ENCODE measurements at regions not wholly inside any gene's neighbourhood (a gene's known extent, or its start where the extent isn't known, plus 50 kb on each side); places are given as distances from the start of the nearest gene placed in this dataset.

GRCh38 chr6:73951183-73951582 lies 255.2 kb downstream of the CD109 start:
- Histone ChIP-seq H3K4me3 (ENCODE audit: insufficient read length, low read depth) (no peak overlapping the region), H3K9me3 (ENCODE audit: insufficient read depth, low read length) (no peaks in the 10 kb centered on the region), H3K9ac (ENCODE audit: insufficient read length, low read depth) (no peak overlapping the region), H3K36me3 (ENCODE audit: insufficient read depth, insufficient read length, low read length) (no peaks in the 10 kb centered on the region), H3K4me1 (ENCODE audit: insufficient read depth, insufficient read length) (no peaks in the 10 kb centered on the region), H3K27me3 (ENCODE audit: insufficient read depth, insufficient read length) (no peaks in the 10 kb centered on the region)
- TF ChIP-seq ZNF274 (IDR thresholded peaks at IDR 0.05; ENCODE audit: low read depth, low read length) (no peak), SUZ12 (IDR thresholded peaks at IDR 0.05; ENCODE audit: extremely low read depth, insufficient read depth, insufficient read length) (no peak), YY1 (IDR thresholded peaks at IDR 0.05; ENCODE audit: insufficient read depth, insufficient read length) (no peak)
- no peak for DNase-seq (ENCODE audit: low read depth, low spot score)

- Histone ChIP-seq H3K9me3 (ENCODE audit: insufficient read depth, low read length) (no peaks in the 10 kb centered on the region), H3K27me3 (ENCODE audit: insufficient read depth, insufficient read length) (no peaks in the 10 kb centered on the region), H3K36me3 (ENCODE audit: insufficient read depth, insufficient read length, low read length) (no peaks in the 10 kb centered on the region), H3K9ac (ENCODE audit: insufficient read length, low read depth) (no peak overlapping the region), H3K4me1 (ENCODE audit: insufficient read depth, insufficient read length) (no peaks in the 10 kb centered on the region), H3K4me3 (ENCODE audit: insufficient read length, low read depth) (no peak overlapping the region)
- TF ChIP-seq ZNF274 (IDR thresholded peaks at IDR 0.05; ENCODE audit: low read depth, low read length) (no peak), YY1 (IDR thresholded peaks at IDR 0.05; ENCODE audit: insufficient read depth, insufficient read length) (no peak), SUZ12 (IDR thresholded peaks at IDR 0.05; ENCODE audit: extremely low read depth, insufficient read depth, insufficient read length) (no peak)
- no peak for DNase-seq (ENCODE audit: low read depth, low spot score)
Observed at GRCh38 chr6:73943930-73944652, 248.1 kb downstream of the CD109 start.

GRCh38 chr6:73943411-73943810 lies 247.4 kb downstream of the CD109 start:
- no peak overlapping the region for H3K9ac ChIP-seq (ENCODE audit: insufficient read length, low read depth)
- H3K27me3 ChIP-seq (ENCODE audit: insufficient read depth, insufficient read length): no peaks in the 10 kb centered on the region
- no peak for DNase-seq (ENCODE audit: low read depth, low spot score)
- no peak for TF ChIP-seq YY1 (IDR thresholded peaks at IDR 0.05; ENCODE audit: insufficient read depth, insufficient read length)
- no peak for TF ChIP-seq SUZ12 (IDR thresholded peaks at IDR 0.05; ENCODE audit: extremely low read depth, insufficient read depth, insufficient read length)
- TF ChIP-seq ZNF274 (IDR thresholded peaks at IDR 0.05; ENCODE audit: low read depth, low read length): no peak
- no peaks in the 10 kb centered on the region for H3K4me1 ChIP-seq (ENCODE audit: insufficient read depth, insufficient read length)
- H3K4me3 ChIP-seq (ENCODE audit: insufficient read length, low read depth): no peak overlapping the region
- H3K36me3 ChIP-seq (ENCODE audit: insufficient read depth, insufficient read length, low read length): no peaks in the 10 kb centered on the region
- no peaks in the 10 kb centered on the region for H3K9me3 ChIP-seq (ENCODE audit: insufficient read depth, low read length)

- no peaks in the 10 kb centered on the region for H3K4me1 ChIP-seq (ENCODE audit: insufficient read depth, insufficient read length)
- no peak for TF ChIP-seq YY1 (IDR thresholded peaks at IDR 0.05; ENCODE audit: insufficient read depth, insufficient read length)
- no peak for TF ChIP-seq SUZ12 (IDR thresholded peaks at IDR 0.05; ENCODE audit: extremely low read depth, insufficient read depth, insufficient read length)
- TF ChIP-seq ZNF274 (IDR thresholded peaks at IDR 0.05; ENCODE audit: low read depth, low read length): no peak
- no peaks in the 10 kb centered on the region for H3K9me3 ChIP-seq (ENCODE audit: insufficient read depth, low read length)
- no peak overlapping the region for H3K4me3 ChIP-seq (ENCODE audit: insufficient read length, low read depth)
- H3K36me3 ChIP-seq (ENCODE audit: insufficient read depth, insufficient read length, low read length): no peaks in the 10 kb centered on the region
- no peaks in the 10 kb centered on the region for H3K27me3 ChIP-seq (ENCODE audit: insufficient read depth, insufficient read length)
- peak; percentile 25 for DNase-seq (ENCODE audit: low read depth, low spot score)
- H3K9ac ChIP-seq (ENCODE audit: insufficient read length, low read depth): no peak overlapping the region
Observed at GRCh38 chr6:73942592-73943186, 246.7 kb downstream of the CD109 start.

- no peak for TF ChIP-seq ZNF274 (IDR thresholded peaks at IDR 0.05; ENCODE audit: low read depth, low read length)
- TF ChIP-seq YY1 (IDR thresholded peaks at IDR 0.05; ENCODE audit: insufficient read depth, insufficient read length): no peak
- no peak for TF ChIP-seq SUZ12 (IDR thresholded peaks at IDR 0.05; ENCODE audit: extremely low read depth, insufficient read depth, insufficient read length)
- no peaks in the 10 kb centered on the region for H3K36me3 ChIP-seq (ENCODE audit: insufficient read depth, insufficient read length, low read length)
- H3K4me1 ChIP-seq (ENCODE audit: insufficient read depth, insufficient read length): no peaks in the 10 kb centered on the region
- no peak overlapping the region for H3K4me3 ChIP-seq (ENCODE audit: insufficient read length, low read depth)
- no peak for DNase-seq (ENCODE audit: low read depth, low spot score)
- H3K9me3 ChIP-seq (ENCODE audit: insufficient read depth, low read length): no peaks in the 10 kb centered on the region
- no peak overlapping the region for H3K9ac ChIP-seq (ENCODE audit: insufficient read length, low read depth)
- H3K27me3 ChIP-seq (ENCODE audit: insufficient read depth, insufficient read length): no peaks in the 10 kb centered on the region
Observed at GRCh38 chr6:73941892-73942291, 245.9 kb downstream of the CD109 start.

- no peaks in the 10 kb centered on the region for H3K9me3 ChIP-seq (ENCODE audit: insufficient read depth, low read length)
- no peaks in the 10 kb centered on the region for H3K36me3 ChIP-seq (ENCODE audit: insufficient read depth, insufficient read length, low read length)
- no peaks in the 10 kb centered on the region for H3K27me3 ChIP-seq (ENCODE audit: insufficient read depth, insufficient read length)
- no peaks in the 10 kb centered on the region for H3K4me1 ChIP-seq (ENCODE audit: insufficient read depth, insufficient read length)
- TF ChIP-seq YY1 (IDR thresholded peaks at IDR 0.05; ENCODE audit: insufficient read depth, insufficient read length): no peak
- TF ChIP-seq SUZ12 (IDR thresholded peaks at IDR 0.05; ENCODE audit: extremely low read depth, insufficient read depth, insufficient read length): no peak
- no peak for TF ChIP-seq ZNF274 (IDR thresholded peaks at IDR 0.05; ENCODE audit: low read depth, low read length)
- no peak for DNase-seq (ENCODE audit: low read depth, low spot score)
- no peak overlapping the region for H3K4me3 ChIP-seq (ENCODE audit: insufficient read length, low read depth)
- H3K9ac ChIP-seq (ENCODE audit: insufficient read length, low read depth): no peak overlapping the region
Observed at GRCh38 chr6:73937805-73938204, 241.8 kb downstream of the CD109 start.

GRCh38 chr6:73932866-73933265 lies 236.9 kb downstream of the CD109 start:
- no peaks in the 10 kb centered on the region for H3K36me3 ChIP-seq (ENCODE audit: insufficient read depth, insufficient read length, low read length)
- no peaks in the 10 kb centered on the region for H3K27me3 ChIP-seq (ENCODE audit: insufficient read depth, insufficient read length)
- no peaks in the 10 kb centered on the region for H3K4me1 ChIP-seq (ENCODE audit: insufficient read depth, insufficient read length)
- DNase-seq (ENCODE audit: low read depth, low spot score): no peak
- no peaks in the 10 kb centered on the region for H3K9me3 ChIP-seq (ENCODE audit: insufficient read depth, low read length)
- no peak for TF ChIP-seq SUZ12 (IDR thresholded peaks at IDR 0.05; ENCODE audit: extremely low read depth, insufficient read depth, insufficient read length)
- no peak for TF ChIP-seq YY1 (IDR thresholded peaks at IDR 0.05; ENCODE audit: insufficient read depth, insufficient read length)
- TF ChIP-seq ZNF274 (IDR thresholded peaks at IDR 0.05; ENCODE audit: low read depth, low read length): no peak
- H3K9ac ChIP-seq (ENCODE audit: insufficient read length, low read depth): no peak overlapping the region
- no peak overlapping the region for H3K4me3 ChIP-seq (ENCODE audit: insufficient read length, low read depth)

Data from NT2/D1 (cell line).